Urinary bladder (tissue), 3 donors: ENCODE measurements at regions not wholly inside any gene's neighbourhood (a gene's known extent, or its start where the extent isn't known, plus 50 kb on each side); places are given as distances from the start of the nearest gene placed in this dataset.
"Not testable (repeated sequence)": the region's sequence is repeated elsewhere in the genome, so short reads cannot be mapped to it uniquely, and the experiment has no call there.

ENCODE experiments used
- DNase-seq: peaks from one replicate; pipeline ENCODE4 v3.0.0-alpha.2; 2015; ENCODE audit errors: extremely low spot score
- H3K27ac ChIP-seq: one replicate; pipeline ENCODE4 v1.5.1; 2013; ENCODE audit warnings: low read depth, mild to moderate bottlenecking, moderate library complexity
- H3K36me3 ChIP-seq: one replicate; pipeline ENCODE4 v1.6.1; 2013; ENCODE audit warnings: mild to moderate bottlenecking, moderate library complexity; ENCODE audit not compliant: insufficient read depth
- H3K4me1 ChIP-seq: one replicate; pipeline ENCODE4 v1.6.1; 2013; ENCODE audit warnings: mild to moderate bottlenecking, moderate library complexity; ENCODE audit not compliant: insufficient read depth
- H3K4me3 ChIP-seq: one replicate; pipeline ENCODE4 v1.5.1; 2013; ENCODE audit warnings: low read depth, low read length
- WGBS: extraction: QIAGEN DNeasy Blood & Tissue Kit; methylation state at CpG from one replicate; pipeline ENCODE4 v1.1.7; 2013; 5-methylcytosine and 5-hydroxymethylcytosine counted together
- donor health status: healthy with polysubstance abuse.
- donor health status: healthy.

DNA sequence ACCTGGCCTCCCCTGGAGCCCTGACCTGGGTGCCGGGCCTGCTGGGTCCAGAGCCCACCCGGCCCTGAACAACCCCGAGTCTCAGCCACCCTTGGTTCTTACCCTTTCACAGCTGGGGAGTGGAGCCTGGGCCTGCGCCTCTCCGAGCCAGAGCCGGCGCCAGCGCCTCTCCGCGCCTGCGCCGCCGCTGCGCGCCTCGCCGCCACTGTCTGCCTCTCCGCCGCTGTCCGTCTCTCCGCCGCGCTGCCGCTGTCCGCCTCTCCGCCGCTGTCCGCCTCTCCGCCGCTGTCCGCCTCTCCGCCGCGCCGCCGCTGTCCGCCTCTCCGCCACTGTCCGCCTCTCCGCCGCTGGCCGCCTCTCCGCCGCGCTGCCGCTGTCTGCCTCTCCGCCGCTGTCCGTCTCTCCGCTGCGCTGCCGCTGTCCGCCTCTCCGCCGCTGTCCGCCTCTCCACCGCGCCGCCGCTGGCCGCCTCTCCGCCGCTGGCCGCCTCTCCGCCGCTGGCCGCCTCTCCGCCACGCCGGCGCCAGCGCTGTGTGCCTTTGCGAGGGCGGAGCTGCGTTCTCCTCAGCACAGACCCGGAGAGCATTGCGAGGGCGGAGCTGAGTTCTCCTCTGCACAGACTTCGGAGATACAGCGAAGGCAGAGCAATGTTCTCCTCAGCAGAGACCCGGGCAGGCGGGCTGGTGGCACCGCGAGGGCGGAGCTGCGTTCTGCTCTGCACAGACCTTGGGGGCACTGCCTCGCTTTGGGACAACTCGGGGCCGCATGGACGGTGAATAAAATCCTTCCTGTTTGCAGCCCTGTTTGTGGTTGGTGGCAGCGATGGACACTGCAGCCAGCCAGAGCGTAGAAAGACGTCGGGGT lies 1553.7 kb downstream of the RPIA start:
- not testable (repeated sequence) for H3K27ac ChIP-seq, H3K36me3 ChIP-seq, H3K4me3 ChIP-seq, DNase-seq, H3K4me1 ChIP-seq
- 69% methylated on average over 94 of the region's 94 CpGs for WGBS

DNA sequence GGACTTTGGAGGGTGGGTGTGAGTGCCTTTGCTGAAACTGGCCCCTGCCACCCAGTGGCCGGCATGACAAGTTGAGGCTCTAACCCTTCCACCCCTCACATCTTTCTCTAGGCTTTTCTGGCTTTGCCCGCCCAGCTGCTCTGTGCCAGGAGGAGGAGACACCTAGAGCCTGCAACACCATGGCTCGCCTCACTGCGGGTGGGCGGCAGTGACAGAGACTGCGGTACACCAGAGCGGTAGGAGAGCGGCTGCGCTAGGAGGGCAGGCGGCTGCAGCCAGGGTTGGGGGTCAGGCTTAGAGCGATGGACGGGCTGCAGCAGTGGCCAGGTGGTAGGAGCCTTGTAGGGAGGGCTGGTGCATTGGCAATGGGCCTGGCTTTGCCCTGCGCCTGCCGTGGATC lies 1556.9 kb downstream of the RPIA start:
- H3K27ac ChIP-seq, H3K36me3 ChIP-seq, H3K4me3 ChIP-seq, DNase-seq, H3K4me1 ChIP-seq: not testable (repeated sequence)
- 96% methylated on average over 9 of the region's 14 CpGs for WGBS

DNA sequence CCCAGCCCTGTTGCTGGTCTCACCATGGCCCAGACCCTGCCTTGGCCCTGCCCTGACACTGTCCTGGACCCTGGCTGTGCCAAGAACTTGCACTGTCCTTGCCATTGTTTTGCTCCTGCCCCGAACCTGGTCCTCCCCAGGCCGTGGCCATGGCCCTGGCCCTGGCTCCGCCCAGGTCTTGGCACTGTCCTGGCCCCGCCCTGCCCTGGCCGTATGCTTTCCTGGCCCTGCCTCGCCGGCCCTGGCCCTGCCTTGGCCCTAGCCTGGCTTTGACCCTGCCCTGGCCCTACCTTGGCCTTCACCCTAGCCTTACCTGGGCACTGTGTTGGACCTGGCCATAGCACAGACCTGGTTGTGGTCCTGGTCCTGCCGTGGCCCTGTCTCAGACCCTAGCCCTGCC lies 1558.9 kb downstream of the RPIA start:
- H3K4me1 ChIP-seq, H3K4me3 ChIP-seq, H3K36me3 ChIP-seq, H3K27ac ChIP-seq, DNase-seq: not testable (repeated sequence)
- 73% methylated on average over 8 of the region's 8 CpGs for WGBS

DNA sequence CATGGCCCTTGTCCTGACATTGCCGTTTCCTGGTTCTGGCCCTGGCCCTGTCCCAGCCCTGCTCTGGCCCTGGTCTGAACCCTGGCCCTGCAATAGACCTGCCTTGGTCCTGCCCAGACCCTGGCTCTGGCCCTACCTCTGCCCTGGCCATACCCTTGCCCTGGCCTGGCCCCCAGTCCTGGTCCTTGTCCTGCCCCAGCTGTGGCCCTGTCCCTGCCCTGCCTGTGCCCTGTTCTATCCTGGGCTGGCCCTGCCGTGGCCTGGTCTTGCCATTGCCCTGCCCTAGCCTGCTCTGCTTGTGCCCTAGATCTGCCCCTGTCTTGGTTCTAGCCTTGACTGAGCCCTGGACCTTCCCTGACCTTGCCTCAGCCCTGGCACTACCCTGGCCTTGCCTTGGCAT lies 1560.1 kb downstream of the RPIA start:
- H3K4me1 ChIP-seq, H3K36me3 ChIP-seq, H3K27ac ChIP-seq, DNase-seq, H3K4me3 ChIP-seq: not testable (repeated sequence)
- WGBS: 86% methylated on average over 2 of the region's 2 CpGs

DNA sequence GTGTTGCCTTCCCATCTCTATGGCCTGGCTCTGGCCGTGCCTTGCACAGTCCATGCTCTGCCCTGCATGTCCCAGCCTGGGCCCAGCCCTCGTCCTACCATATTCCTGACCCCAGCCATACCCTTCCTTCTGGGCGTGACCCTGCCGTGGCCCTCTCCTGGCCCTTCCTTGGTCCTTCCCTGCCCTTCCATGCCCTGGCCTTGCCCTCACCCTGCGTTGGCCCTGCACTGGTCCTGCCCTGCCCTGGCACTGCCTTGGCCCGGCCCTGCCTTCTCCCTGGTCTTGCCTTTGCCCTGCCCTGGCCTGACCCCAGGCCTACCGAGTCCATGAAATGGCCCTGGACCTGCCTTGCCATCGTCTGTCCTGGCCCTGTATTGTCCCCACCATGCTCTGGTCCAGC lies 1561.8 kb downstream of the RPIA start:
- not testable (repeated sequence) for H3K4me1 ChIP-seq, H3K4me3 ChIP-seq, DNase-seq, H3K27ac ChIP-seq, H3K36me3 ChIP-seq
- 78% methylated on average over 8 of the region's 8 CpGs for WGBS

DNA sequence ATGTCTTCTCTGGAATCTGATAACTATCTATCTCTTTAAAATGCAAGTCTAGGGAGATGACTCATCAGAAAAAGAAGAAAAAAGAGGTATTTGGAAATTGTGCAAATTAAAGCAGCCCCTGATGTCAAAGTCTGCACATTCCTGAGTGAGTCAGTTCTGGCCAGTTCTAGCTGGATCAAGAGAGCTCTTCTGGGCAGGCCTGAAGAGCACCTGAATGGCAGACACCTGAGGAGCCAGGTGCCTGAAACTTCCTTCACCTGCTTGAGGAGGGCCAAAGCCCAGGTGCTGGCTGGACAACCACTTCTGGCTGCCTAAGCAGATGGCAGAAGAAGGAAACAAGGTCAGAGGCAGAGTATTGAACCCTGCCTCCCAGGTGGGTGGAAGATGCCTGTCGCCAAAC lies 1575.4 kb downstream of the RPIA start:
- not testable (repeated sequence) for H3K4me3 ChIP-seq, H3K4me1 ChIP-seq
- 93% methylated on average over 1 of the region's 1 CpG for WGBS

DNA sequence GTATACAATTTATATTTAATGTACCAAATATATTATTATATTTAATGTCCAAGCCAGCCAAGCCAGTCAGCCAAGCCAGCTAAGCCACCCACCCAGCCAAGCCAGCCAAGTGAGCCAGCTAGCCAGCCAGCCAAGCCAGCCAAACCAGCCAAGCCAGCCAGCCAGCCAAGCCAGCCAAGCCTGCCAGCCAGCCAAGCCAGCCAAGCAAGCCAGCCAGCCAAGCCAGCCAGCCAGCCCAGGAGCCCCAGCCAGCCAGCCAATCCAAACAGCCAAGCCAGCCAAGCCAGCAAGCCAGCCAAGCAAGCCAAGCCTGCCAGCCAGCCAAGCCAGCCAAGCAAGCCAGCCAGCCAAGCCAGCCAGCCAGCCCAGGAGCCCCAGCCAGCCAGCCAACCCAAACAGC lies 1596.3 kb downstream of the RPIA start:
- H3K36me3 ChIP-seq, DNase-seq, H3K4me3 ChIP-seq, H3K27ac ChIP-seq, H3K4me1 ChIP-seq: not testable (repeated sequence)

More for the DNA sequence above, 1575.4 kb downstream of the RPIA start:
- H3K36me3 ChIP-seq, DNase-seq, H3K27ac ChIP-seq: not testable (repeated sequence)

DNA sequence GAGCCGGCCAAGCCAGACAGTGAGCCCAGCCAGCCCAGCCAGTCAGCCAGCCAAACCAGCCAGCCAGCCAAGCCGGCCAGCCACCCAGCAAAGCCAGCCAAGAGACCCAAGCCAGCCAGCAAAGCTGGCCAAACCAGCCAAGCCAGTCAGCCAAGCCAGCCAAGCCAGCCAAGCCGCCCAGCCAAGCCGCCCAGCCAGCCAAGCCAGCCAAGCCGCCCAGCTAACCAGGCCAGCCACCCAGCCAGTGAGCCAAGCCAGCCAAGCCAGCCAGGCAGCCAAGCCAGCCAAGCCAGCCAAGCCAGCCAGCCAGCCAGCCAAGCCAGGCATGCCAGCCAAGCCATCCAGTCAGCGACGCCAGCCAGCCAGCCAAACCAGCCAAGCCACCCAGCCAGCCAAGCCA lies 1596.9 kb downstream of the RPIA start:
- H3K4me1 ChIP-seq, H3K4me3 ChIP-seq, DNase-seq, H3K36me3 ChIP-seq, H3K27ac ChIP-seq: not testable (repeated sequence)
- WGBS: 99% methylated on average over 7 of the region's 7 CpGs

DNA sequence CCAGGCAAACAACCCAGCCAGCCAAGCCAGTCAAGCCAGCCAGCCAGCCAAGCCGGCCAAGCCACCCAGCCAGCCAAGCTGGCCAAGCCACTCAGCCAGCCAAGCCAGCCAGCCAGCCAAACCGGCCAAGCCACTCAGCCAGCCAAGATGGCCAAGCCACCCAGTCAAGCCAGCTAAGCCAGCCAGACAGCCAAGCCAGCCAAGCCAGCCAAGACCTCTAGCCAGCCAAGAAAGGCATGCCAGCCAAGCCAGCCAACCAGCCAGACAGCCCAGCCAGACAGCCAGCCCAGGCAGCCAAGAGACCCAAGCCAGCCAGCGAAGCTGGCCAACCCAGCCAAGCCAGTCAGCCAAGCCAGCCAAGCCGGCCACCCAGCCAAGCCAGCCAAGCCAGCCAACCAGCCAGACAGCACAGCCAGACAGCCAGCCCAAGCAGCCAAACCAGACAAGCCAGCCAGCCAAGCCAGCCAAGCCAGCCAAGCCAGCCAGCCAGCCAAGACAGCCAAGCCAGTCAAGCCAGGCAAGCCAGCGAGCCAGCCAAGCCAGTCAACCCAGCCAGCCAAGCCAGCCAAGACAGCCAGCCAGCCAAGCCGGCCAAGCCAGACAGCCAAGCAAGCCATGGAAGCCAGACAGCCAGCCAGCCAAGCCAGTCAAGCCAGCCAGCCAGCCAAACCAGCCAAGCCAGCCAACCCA lies 1598.0 kb downstream of the RPIA start:
- DNase-seq, H3K36me3 ChIP-seq, H3K4me3 ChIP-seq, H3K27ac ChIP-seq, H3K4me1 ChIP-seq: not testable (repeated sequence)
- WGBS: 88% methylated on average over 6 of the region's 6 CpGs

DNA sequence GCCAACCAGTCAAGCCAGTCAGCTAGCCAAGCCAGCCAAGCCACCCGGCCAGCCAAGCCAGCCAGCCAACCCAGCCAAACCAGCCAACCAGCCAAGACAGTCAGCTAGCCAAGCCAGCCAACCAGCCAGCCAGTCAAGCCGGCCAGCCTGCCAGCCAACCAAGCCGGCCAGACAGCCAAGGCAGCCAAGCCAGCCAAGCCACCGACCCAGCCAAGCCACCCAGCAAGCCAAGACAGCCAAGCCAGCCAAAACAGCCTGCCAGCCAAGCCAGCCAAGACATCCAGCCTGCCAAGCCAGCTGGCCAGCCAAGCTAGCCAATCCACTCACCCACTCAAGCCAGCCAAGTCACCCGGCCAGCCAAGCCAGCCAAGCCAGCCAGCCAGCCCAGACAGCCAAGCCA lies 1599.2 kb downstream of the RPIA start:
- not testable (repeated sequence) for H3K27ac ChIP-seq, DNase-seq, H3K36me3 ChIP-seq, H3K4me3 ChIP-seq, H3K4me1 ChIP-seq
- 86% methylated on average over 5 of the region's 5 CpGs for WGBS

DNA sequence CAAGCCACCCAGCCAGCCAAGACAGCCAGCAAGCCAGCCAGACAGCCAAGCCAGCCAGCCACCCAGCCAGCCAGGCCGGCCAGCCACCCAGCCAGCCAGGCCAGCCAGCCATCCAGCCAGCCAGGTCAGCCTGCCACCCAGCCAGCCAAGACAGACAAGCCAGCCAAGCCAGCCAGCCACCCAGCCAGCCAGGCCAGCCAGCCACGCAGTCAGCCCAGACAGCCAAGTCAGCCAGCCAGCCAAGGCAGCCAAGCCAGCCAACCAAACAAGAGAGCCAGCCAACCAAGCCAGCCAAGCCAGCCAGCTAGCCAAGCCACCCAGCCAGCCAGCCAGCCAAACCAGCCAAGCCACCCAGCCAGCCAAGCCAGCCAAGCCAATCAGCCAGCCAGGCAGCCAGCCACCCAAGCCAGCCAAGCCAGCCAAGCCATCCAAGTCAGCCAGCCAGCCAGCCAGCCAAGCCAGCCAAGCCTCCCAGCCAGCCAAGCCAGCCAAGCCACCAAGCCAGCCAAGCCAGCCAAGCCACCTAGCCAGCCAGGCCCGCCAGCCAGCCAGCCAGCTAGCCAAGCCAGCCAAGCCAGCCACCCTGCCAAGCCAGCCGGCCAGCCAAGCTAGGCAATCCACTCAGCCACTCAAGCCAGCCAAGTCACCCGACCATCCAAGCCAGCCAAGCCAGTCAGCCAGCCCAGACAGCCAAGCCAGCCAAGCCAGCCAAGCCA lies 1599.9 kb downstream of the RPIA start:
- WGBS: 51% methylated on average over 5 of the region's 5 CpGs
- H3K4me1 ChIP-seq, H3K36me3 ChIP-seq, H3K4me3 ChIP-seq, H3K27ac ChIP-seq, DNase-seq: not testable (repeated sequence)

DNA sequence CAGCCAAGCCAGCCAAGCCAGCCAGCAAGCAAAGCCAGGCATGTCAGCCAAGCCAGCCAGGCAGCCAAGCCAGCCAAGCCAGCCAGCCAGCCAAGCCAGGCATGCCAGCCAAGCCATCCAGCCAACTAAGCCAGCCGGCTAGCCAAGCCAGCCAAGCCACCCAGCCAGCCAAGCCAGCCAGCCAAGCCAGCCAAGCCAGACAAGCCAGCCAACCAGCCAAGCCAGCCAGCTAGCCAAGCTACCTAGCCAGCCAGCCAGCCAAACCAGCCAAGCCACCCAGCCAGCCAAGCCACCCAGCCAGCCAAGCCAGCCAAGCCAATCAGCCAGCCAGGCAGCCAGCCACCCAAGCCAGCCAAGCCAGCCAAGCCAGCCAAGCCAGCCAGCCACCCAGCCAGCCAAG lies 1600.5 kb downstream of the RPIA start:
- not testable (repeated sequence) for DNase-seq, H3K36me3 ChIP-seq, H3K4me3 ChIP-seq, H3K27ac ChIP-seq, H3K4me1 ChIP-seq
- WGBS: 93% methylated on average over 1 of the region's 1 CpG

DNA sequence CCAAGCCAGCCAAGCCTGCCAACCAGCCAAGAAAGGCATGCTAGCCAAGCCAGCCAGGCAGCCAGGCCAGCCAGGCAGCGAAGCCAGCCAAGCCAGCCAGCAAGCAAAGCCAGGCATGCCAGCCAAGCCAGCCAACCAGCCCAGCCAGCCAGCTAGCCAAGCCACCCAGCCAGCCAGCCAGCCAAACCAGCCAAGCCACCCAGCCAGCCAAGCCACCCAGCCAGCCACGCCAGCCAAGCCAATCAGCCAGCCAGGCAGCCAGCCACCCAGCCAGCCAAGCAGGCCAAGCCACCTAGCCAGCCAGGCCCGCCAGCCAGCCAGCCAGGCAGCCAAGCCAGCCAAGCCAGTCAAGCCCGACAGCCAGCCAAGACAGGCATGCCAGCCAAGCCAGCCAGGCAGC lies 1601.0 kb downstream of the RPIA start:
- H3K27ac ChIP-seq, H3K36me3 ChIP-seq, DNase-seq, H3K4me3 ChIP-seq, H3K4me1 ChIP-seq: not testable (repeated sequence)
- 87% methylated on average over 4 of the region's 4 CpGs for WGBS

DNA sequence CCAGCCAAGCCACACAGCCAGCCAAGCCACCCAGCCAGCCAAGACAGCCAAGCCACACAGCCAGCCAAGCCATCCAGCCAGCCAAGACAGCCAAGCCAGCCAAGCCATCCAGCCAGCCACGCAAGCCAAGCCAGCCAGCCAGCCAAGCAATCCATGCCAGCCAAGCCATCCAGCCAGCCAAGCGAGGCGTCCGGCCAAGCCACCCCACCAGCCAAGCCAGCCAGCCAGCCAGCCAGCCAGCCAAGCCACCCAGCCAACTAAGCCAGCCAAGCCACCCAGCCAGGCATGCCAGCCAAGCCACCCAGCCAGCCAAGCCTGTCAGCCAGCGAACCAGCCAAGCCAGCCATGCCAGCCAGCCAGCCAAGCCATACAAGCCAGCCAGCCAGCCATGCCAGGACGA lies 1601.8 kb downstream of the RPIA start:
- H3K4me3 ChIP-seq, H3K27ac ChIP-seq, H3K36me3 ChIP-seq, H3K4me1 ChIP-seq, DNase-seq: not testable (repeated sequence)
- WGBS: 67% methylated on average over 6 of the region's 6 CpGs
